DMS 273 (cell line): ENCODE measurements at regions not wholly inside any gene's neighbourhood (a gene's known extent, or its start where the extent isn't known, plus 50 kb on each side); places are given as distances from the start of the nearest gene placed in this dataset.
A peak's percentile ranks its signal among the peaks of the same experiment; 100 is the strongest.
"Not testable (repeated sequence)": the region's sequence is repeated elsewhere in the genome, so short reads cannot be mapped to it uniquely, and the experiment has no call there.

Source experiments
- DNase-seq: peaks from one replicate; lab custom pipeline; 2025; ENCODE audit not compliant: unreplicated experiment; lab: John Stamatoyannopoulos, UW

- DNase-seq: peak; percentile 57
Measured at GRCh38 chr14:83575301-83575700, 1954.6 kb upstream of the FLRT2 start.

- DNase-seq: no peak
Measured at GRCh38 chr14:83583201-83583600, 1946.7 kb upstream of the FLRT2 start.

DNA sequence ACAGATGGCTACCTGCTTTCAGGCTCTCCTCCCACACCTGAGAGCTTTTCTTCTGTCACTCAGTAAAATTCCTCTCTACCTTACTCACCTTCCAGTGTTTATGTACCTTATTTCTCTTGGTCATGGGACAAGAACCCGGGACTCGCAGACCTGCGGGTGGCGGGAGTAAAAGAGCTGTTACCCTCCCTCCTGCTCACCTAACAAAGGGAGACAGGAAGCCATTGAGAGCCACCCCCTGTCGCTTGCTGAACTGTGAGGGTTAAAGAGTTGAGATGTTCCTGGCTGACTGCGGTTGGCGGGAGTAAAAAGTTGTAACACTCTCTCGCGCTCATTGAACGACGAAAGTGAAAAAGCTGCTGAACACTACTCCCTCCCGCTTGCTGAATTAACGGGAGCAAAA is 1935.1 kb upstream of the FLRT2 start:
- DNase-seq: no peak

DNA sequence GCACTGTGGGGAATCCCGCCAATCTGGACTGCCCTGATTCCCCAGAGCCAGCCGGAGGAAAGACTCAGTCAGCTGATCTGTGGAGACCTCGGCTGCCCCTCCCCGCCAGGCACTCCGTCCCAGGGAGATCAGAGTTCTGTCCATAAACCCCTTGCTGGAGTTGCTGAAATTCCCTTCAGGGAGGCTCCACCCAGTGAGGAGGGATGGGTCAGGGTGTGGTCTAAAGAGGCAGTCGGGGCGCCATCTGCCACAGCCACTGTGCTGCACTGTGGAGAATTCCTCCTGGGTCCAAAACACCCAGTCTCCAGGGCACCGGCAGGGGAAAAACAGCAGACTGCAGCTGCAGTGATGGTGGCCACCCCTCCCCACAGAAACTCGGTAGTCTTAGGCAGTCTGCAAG is 1922.3 kb upstream of the FLRT2 start:
- DNase-seq: peak; percentile 37

DNA sequence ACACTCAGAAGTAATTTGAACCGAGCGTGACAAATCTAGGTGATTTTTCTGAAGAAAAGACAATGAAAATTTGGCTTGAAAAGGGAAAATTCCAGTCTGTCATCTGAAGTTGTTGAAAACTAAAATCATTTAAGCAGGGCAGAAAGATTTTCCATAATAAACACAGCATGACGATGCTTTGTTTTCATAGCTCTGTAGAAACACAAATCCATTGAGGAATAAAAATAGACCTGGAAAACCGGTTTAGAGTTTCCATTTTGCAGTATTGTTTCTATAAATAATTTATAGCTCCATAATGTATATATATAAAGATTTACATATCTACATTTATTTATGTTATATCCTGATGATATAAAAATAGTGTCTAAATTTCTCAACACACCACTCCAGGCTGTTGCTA is 1918.5 kb upstream of the FLRT2 start:
- DNase-seq: no peak

DNA sequence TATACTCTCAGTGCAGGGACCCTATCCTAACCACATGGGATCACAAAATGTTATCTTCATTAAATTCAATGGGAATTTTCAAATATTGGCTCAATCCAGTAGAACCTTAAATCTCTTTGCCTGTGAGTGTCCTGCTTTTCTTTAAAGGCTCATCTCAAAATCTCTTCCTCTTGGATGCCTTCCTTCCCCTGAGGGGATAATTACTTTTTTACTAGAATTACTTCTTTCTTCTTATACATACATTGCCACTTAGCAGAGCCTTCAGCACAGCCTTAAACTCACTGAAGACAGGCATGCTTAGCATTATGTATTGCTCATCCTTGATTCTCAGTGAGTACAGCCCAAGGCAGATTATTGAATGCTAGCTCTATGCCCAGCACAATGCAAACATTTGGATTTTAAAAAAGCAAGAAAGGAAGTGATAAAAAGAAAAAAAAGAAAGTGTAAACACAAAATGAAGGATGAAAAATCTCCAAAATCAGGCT is 1918.0 kb upstream of the FLRT2 start:
- DNase-seq: no peak

DNA sequence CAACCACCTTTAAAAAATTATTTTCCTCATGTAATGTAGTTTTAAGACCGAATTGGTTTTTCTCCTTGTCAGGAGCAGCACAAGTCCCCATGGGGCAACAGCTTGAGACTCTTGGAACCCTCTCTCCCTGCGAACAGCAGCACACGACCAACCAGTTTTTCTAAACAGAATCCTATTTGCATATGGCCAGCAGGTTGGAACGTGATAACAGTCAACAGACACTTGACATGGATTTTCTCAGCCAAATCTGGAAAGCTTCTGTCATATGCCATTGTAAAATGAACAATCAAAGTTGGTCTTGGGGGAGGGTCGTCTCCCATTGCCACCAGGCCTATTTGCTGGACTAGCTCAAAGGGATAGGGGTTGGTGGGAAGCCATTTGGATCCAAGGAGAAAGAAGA is 1915.0 kb upstream of the FLRT2 start:
- DNase-seq: peak; percentile 73

DNA sequence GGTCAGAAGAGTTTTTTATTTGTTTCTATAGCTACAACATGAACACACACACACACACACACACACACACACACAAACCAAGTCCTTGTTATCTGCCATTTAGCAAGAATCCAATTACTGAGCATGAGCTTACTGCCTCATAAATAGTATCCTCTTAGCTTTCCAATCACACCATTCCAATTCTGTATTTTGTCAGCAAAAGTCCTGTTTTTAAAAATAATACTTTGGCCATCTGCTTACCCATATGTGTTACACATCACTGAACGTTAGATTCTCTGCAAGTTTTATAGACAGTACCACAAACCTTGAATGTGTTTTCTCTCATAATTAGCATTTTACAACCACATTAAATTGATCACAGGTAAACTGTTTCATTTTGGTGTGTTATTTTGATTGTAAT is 1905.4 kb upstream of the FLRT2 start:
- DNase-seq: peak; percentile 39

DNA sequence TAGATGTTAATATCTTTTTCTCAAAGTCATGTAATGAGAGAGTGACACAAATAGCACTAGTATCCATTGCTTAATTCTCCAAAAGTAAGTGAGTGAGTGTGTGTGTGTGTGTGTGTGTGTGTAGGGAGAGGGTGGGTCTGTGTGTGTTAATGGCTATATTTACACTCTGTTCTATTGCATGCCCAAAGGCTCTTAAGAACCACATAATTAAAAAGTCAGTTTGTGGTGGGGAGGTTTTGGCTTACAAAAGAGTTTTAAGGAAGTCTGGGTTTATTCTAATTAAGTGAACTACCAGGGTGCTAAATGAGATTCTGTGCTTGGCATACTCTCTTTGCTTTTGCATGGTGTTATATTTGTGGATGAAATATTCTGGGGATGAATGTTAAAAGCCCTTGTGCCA is 1897.6 kb upstream of the FLRT2 start:
- peak; percentile 2 for DNase-seq

DNA sequence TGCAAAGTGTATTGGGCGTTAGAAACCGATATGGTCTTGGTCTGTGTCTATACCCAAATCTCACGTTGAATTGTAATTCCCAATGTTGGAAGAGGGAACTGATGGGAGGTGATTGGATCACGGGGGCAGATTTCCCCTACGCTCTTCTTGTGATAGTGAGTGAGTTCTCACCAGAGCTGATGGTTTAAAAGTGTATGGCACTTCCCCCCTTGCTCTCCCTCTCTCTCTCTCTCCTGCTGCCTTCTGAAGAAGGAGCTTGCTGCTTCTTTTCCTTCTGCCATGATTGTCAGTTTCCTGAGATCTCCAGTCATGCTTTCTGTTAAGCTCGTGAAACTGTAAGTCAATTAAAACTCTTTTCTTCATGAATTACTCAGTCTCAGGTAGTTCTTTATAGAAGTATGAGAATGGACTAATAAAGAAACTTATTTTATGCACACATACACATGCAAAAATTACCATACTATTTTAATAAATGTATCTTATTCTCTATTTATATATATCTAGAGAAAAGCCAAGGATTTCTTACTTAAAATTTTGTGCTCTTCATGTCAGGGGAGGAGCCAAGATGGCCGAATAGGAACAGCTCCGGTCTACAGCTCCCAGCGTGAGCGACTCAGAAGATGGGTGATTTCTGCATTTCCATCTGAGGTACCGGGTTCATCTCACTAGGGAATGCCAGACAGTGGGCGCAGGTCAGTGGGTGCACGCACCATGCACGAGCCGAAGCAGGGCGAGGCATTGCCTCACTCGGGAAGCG is 1891.0 kb upstream of the FLRT2 start:
- no peak for DNase-seq

DNA sequence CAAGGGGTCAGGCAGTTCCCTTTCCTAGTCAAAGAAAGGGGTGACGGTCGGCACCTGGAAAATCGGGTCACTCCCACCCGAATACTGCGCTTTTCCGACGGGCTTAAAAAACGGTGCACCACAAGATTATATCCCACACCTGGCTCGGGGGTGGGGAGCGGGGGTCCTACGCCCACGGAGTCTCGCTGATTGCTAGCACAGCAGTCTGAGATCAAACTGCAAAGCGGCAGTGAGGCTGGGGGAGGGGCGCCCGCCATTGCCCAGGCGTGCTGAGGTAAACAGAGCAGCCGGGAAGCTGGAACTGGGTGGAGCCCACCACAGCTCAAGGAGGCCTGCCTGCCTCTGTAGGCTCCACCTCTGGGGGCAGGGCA is 1890.5 kb upstream of the FLRT2 start:
- not testable (repeated sequence) for DNase-seq

DNA sequence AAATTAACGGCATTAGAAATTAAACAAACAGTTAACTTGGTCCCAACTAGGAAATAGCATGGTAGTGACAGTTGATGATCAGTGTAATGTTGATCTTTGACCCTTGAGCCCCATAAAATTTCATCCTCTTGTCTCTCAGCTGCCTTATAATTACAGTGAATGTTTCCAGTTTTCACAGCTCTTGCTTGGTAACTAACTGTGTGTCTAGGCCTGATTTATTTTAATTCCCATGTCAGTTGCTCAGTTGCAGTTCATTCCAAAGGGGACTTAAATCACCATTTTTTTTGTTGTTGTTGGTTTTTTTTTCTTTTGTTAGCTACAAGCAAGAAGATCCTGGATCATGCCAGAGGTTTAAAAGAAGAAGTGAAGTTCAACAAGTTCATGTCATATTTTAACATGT is 1883.7 kb upstream of the FLRT2 start:
- no peak for DNase-seq

- DNase-seq: no peak
Measured at GRCh38 chr14:83660597-83660996, 1869.3 kb upstream of the FLRT2 start.

DNA sequence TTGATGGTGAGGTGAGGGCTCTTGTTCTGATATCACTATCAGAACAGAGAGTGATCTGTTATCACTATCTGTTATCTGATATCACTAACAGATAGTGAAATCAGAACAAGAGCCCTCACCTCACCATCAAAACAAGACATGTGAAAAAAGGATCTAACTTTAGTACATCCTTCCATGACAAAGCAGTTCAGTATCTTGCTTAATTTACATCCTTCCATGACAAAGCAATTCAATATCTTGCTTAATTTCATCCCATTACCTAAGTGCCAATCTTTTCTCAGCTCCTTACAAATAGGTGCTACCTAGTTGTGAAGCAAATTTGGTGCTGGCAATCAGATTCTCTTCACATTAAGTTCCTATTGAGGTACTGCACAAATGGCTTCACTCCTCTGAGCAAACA is 1865.6 kb upstream of the FLRT2 start:
- no peak for DNase-seq

DNA sequence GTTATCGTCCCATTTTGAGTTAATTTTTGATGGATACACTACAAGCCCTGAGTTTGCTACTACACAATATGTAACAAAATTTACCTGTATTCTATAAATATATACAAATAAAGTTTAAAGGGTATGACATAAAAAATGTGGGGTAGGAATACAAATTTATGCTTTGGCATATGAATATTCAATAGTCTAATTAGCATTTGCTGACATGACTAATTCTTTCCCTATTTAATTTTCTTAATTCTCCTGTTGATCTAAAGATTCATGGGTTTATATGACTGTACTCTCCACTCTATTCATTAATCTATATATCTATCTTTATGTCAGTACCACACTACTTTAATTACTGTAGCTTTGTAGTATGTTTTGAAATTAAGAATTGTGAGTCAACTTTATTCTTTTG is 1840.7 kb upstream of the FLRT2 start:
- no peak for DNase-seq

DNA sequence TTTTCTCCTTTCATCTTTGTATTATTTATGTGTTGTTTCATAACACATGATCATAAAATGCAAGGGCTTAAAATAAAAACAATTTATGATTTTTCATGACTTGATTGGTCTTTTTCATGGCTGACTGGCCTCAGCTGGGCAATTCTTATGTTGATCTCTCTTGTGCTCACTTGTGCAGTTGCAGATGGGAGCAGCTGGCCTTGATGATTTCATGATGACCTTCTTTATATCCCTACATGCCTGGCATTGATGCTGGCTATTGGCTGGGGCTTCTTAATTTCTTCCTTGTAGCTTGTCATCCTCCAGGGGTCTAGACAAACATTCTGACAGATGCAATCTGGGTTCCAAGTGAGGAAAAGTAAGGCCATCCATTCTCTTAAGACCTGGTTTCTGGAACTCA is 1832.8 kb upstream of the FLRT2 start:
- DNase-seq: peak; percentile 6

DNA sequence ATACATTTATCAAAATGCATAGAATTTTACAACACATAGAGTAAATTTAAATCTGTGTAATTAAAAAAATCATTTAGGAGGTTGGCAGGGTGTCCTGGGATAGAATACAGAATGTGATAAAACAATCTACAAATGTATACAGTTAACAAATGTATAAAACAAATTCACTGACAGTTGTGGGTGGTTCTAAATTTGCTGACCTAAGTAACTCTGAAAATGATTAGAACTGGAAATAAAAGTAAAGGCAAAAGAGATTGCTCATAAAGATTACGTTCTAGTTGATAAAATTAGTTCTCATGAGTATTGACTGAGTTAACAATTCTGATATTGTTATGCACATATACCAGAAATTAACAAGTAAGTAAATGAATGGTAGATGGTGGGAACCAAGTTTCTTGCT is 1827.3 kb upstream of the FLRT2 start:
- DNase-seq: no peak

DNA sequence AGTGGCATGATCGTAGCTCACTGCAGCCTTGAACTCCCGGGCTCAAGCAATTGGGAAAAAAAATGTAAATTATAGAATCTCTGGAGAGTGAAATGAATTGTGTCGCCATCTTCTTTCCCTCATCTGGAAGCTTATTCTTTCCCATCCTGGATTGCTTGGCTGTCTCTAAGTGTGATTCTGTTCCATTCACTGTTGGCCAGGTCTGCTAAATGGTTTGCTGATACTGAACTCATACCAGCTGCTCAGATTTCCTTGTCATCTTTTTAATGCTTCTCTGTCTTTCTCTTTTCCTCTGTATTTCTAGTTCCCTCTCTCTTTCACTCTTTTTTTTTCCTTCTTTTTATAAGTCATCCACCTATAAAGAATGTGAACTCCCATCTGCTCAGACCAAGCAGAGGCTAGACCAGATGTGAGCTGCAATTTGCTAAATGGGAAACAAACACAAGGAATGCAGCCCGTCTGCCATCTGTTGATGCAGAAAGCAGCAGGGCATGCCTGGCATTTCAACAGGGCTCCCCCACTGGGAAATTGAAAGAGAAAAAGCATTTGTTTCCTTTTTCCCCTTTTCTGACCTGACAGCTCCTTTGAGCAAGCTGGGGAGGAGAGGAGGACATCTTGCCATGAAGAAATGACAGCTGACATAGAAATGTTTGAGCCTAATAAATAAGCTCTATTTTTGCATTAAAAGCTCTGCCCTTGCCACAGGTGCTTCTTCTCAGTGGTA is 1823.6 kb upstream of the FLRT2 start:
- DNase-seq: peak; percentile 94

DNA sequence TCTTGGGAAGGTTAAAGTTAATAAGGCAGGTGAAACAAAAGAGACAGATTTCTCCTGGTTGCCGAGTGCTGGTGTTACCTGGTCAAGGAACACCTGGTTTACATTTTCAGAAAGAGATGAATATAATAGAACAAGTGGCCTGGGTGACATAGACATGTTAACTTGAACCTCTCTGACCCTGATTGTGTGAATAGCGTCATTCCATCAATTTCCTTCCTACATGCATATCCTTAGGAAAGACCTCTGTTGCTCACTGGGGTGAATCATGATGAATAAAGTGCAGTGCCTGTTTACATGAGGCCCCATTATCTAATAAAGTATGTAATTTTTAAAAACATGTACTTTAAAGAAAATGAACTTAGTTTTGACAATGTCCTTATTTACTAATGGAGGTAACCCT is 1822.9 kb upstream of the FLRT2 start:
- no peak for DNase-seq

DNA sequence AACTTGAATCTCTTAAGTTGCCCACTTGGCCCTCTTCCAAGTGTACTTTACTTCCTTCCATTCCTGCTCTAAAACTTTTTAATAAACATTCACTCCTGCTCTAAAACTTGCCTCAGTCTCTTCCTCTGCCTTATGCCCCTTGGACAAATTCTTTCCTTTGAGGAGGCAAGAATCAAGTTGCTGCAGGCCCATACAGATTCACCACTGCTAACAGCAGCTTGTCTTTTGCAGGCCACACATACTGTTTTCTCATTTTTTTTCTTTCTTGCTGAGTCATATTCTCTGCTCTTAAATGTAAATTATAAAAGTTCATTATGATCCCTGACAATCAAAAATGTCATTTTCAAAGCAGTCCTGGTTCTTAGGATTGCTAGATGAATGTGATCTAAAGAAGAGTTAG is 1820.8 kb upstream of the FLRT2 start:
- DNase-seq: no peak

DNA sequence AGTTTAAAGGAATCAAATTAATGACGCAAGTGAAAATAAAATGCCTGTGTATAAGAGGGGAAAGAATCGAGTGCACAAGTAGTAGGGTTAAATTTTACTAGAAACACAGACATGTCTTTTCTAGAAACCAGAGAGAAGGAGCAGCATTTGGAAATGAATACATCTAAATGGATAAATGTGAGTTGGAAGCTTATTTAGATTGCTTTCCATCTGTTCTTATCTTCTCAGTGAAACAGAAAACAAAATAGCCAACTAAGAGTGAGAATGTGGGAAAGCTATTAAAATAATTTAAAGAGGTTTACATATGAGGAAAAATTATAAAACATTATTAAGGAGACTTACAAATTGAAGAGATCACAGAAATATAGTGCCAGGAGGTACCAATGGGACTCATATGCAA is 1818.9 kb upstream of the FLRT2 start:
- no peak for DNase-seq

DNA sequence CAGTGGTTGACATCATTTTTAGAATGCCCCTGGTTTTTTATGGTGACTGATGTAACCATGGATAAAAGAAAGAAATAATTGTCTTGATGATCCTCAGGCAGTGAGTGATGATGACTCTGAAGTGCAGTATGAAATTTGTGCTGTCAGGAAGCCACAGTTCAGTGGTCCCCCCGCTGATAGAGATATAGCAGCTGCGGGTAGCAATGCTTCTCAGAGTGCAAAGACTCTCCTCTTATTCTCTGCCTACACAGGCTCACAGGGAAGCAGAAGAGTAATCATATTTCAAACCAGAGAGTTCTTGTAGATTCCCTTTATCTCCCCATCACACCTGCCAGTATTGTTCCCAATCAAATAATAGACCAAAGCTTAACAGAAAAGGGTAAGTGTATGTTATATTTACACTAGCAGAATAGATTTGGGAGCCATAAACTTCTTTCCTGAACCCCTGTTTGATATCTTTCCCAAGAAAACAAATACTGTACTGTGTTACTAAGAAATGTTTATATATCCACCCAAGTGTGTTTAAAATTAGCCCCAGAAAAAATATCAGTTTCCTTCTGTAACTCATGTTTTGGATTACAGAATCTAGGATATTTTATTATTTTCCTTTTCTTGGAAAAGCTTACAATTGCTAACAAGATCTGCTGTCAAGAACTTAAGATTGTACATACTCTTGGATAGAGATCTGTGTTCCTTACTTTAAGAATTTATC is 1817.4 kb upstream of the FLRT2 start:
- DNase-seq: no peak
